HepG2 (cell line): ENCODE measurements at regions not wholly inside any gene's neighbourhood (a gene's known extent, or its start where the extent isn't known, plus 50 kb on each side); places are given as distances from the start of the nearest gene placed in this dataset.

Source experiments
- ATF2 ChIP-seq: sonication (generic); formaldehyde crosslinking; IDR thresholded peaks from 2 replicates; pipeline ENCODE4 v1.4.0; 2020; ENCODE audit warnings: missing genetic modification reagents
- FOXA1 ChIP-seq, 2 experiments: fragments of 450-650 bp in 1 of 2; sonication (generic) in 1 of 2; formaldehyde crosslinking in 1 of 2; IDR thresholded peaks; 2 replicates each; pipeline versions ENCODE4 v1.4.0 to v1.6.1; 2016 to 2020; ENCODE audit warnings: missing genetic modification reagents in 1 of 2
- FOXK1 ChIP-seq: sonication (generic); formaldehyde crosslinking; IDR thresholded peaks from 2 replicates; pipeline ENCODE4 v1.4.0; 2020; ENCODE audit warnings: low read depth, missing genetic modification reagents, borderline replicate concordance
- GRHL1 ChIP-seq: sonication (generic); formaldehyde crosslinking; conservative IDR thresholded peaks from 2 replicates; pipeline ENCODE4 v1.8.0; 2022; ENCODE audit warnings: missing genetic modification reagents
- HMG20A ChIP-seq: IDR thresholded peaks from 2 replicates; pipeline ENCODE4 v1.6.1; 2016; ENCODE audit warnings: borderline replicate concordance
- KAT2B ChIP-seq: fragments of 150-350 bp; IDR thresholded peaks from 2 replicates; pipeline ENCODE4 v1.6.1; 2014; ENCODE audit warnings: low read depth, low read length, borderline replicate concordance
- MXI1 ChIP-seq: IDR thresholded peaks from 3 replicates; pipeline ENCODE4 v1.6.1; 2012; ENCODE audit warnings: low read depth, low read length, inconsistent platforms, borderline replicate concordance
- NCOA1 ChIP-seq: sonication (generic); formaldehyde crosslinking; IDR thresholded peaks from 2 replicates; pipeline ENCODE4 v1.9.0; 2021; ENCODE audit warnings: missing genetic modification reagents
- PPARG ChIP-seq: conservative IDR thresholded peaks from 2 replicates; pipeline ENCODE4 v1.6.1; 2016; ENCODE audit warnings: missing biosample characterization, missing genetic modification reagents
- RORA ChIP-seq: sonication (generic); formaldehyde crosslinking; IDR thresholded peaks from 2 replicates; pipeline ENCODE4 v1.5.0; 2020; ENCODE audit warnings: mild to moderate bottlenecking, missing genetic modification reagents, moderate library complexity
- SMC3 ChIP-seq: IDR thresholded peaks from 2 replicates; pipeline ENCODE4 v1.6.1; 2011; ENCODE audit warnings: low read length, improper control_type of control experiment
- THAP7 ChIP-seq: sonication (generic); formaldehyde crosslinking; IDR thresholded peaks from 2 replicates; pipeline ENCODE4 v1.8.1; 2023; ENCODE audit warnings: mild to moderate bottlenecking, missing genetic modification reagents
- THAP9 ChIP-seq: sonication (generic); formaldehyde crosslinking; IDR thresholded peaks from 2 replicates; pipeline ENCODE4; 2020; ENCODE audit warnings: missing genetic modification reagents, mild to moderate bottlenecking, borderline replicate concordance
- ZBTB8A ChIP-seq: sonication (generic); formaldehyde crosslinking; IDR thresholded peaks from 2 replicates; pipeline ENCODE4 v1.4.0; 2020; ENCODE audit warnings: mild to moderate bottlenecking, low read depth, missing genetic modification reagents, borderline replicate concordance
- ZKSCAN1 ChIP-seq: fragments of 150-350 bp; IDR thresholded peaks from 2 replicates; pipeline ENCODE4 v1.6.1; 2014; ENCODE audit warnings: low read length
- ZNF224 ChIP-seq: sonication (generic); formaldehyde crosslinking; IDR thresholded peaks from 2 replicates; pipeline ENCODE4 v1.5.0; 2020; ENCODE audit warnings: mild to moderate bottlenecking, missing genetic modification reagents
- ZNF296 ChIP-seq: sonication (generic); formaldehyde crosslinking; conservative IDR thresholded peaks from 2 replicates; pipeline ENCODE4 v1.5.0; 2020; ENCODE audit warnings: mild to moderate bottlenecking, missing genetic modification reagents
- ZNF333 ChIP-seq: sonication (generic); formaldehyde crosslinking; IDR thresholded peaks from 2 replicates; pipeline ENCODE4 v1.4.0; 2020; ENCODE audit warnings: mild to moderate bottlenecking, missing genetic modification reagents, borderline replicate concordance
- ZNF414 ChIP-seq: sonication (generic); formaldehyde crosslinking; IDR thresholded peaks from 2 replicates; pipeline ENCODE4 v1.5.0; 2020; ENCODE audit warnings: missing genetic modification reagents

- TF ChIP-seq THAP7 (CRISPR knock-in tag) (no peak), FOXK1 (CRISPR knock-in tag) (0 out of 2 replicates have a peak, but pooled peaks have one; percentile 26), NCOA1 (peak; percentile 28; the same call in 1 of the 2 replicates), HMG20A (CRISPR knock-in tag) (0 out of 2 replicates have a peak, but pooled peaks have one; percentile 26), RORA (no peak), SMC3 (peak; percentile 71), ATF2 (CRISPR knock-in tag) (peak; percentile 15; the same call in 1 of the 2 replicates), PPARG (CRISPR knock-in tag) (peak; percentile 62; the same call in 1 of the 2 replicates), FOXA1 (IDR thresholded peaks at IDR 0.05) (no peak), FOXA1 (CRISPR knock-in tag; IDR thresholded peaks at IDR 0.05) (no peak), THAP9 (CRISPR knock-in tag) (no peak), ZNF333 (CRISPR knock-in tag) (no peak), ZKSCAN1 (no peak; the same call in 1 of the 2 replicates), GRHL1 (no peak), ZNF414 (CRISPR knock-in tag) (0 out of 2 replicates have a peak, but pooled peaks have one; percentile 30), ZNF296 (CRISPR knock-in tag) (no peak), ZBTB8A (CRISPR knock-in tag) (no peak), ZNF224 (no peak), MXI1 (0 out of 3 replicates have a peak, but pooled peaks have one; percentile 16), KAT2B (no peak)
Observed at GRCh38 chr2:160970052-160970965, 189.9 kb upstream of the TANK start (continued).
